Gastroesophageal sphincter (tissue), 4 donors: ENCODE measurements at regions not wholly inside any gene's neighbourhood (a gene's known extent, or its start where the extent isn't known, plus 50 kb on each side); places are given as distances from the start of the nearest gene placed in this dataset.

Experiments used
- ATAC-seq: fragments of 150-250 bp; one replicate; pipeline ENCODE4 v1.9.1; 2016; ENCODE audit warnings: mild to moderate bottlenecking, moderate library complexity
- H3K27ac ChIP-seq, 4 donors: fragments of 200-600 bp; sonication (generic) in 3 of 4; 1 replicate in 3 of 4; 2 replicates in 1 of 4; pipeline ENCODE4 v1.5.1; 2016 to 2019
- H3K27me3 ChIP-seq: fragments of 200-600 bp; sonication (generic); one replicate; pipeline ENCODE4 v1.5.1; 2019
- H3K36me3 ChIP-seq, 2 donors: fragments of 200-600 bp; sonication (generic); one replicate each; pipeline ENCODE4 v1.5.1; 2019; ENCODE audit warnings: control low read depth in 1 of 2
- H3K4me1 ChIP-seq, 3 donors: fragments of 200-600 bp; sonication (generic); 1 replicate in 2 of 3; 2 replicates in 1 of 3; pipeline ENCODE4 v1.5.1; 2016 to 2019; ENCODE audit warnings: control low read depth in 2 of 3
- H3K4me3 ChIP-seq, 2 donors: fragments of 200-600 bp; sonication (generic); one replicate each; pipeline ENCODE4 v1.5.1; 2019; ENCODE audit warnings: mild to moderate bottlenecking in 1 of 2, moderate library complexity in 1 of 2
- H3K9me3 ChIP-seq, 3 donors: fragments of 200-600 bp; sonication (generic); one replicate each; pipeline ENCODE4 v1.5.1; 2017 to 2019; ENCODE audit warnings: control low read depth in 2 of 3
- EP300 ChIP-seq: sonication (generic); formaldehyde crosslinking; IDR thresholded peaks from one replicate; pipeline ENCODE4 v1.6.1; 2017; ENCODE audit warnings: antibody characterized with exemption, mild to moderate bottlenecking
- POLR2A ChIP-seq, 2 donors: fragments of 450-650 bp; IDR thresholded peaks; one replicate each; pipeline ENCODE4 v1.6.1; 2017; ENCODE audit warnings: antibody characterized with exemption in 2 of 2, mild to moderate bottlenecking in 2 of 2, moderate library complexity in 1 of 2
- POLR2AphosphoS5 ChIP-seq: sonication (generic); formaldehyde crosslinking; IDR thresholded peaks from one replicate; pipeline ENCODE4 v1.6.1; 2017; ENCODE audit warnings: antibody characterized with exemption
- WGBS, 2 donors: methylation state at CpG; one replicate each; pipeline ENCODE4 v1.1.5; 2018; ENCODE audit warnings: low coverage in 1 of 2; 5-methylcytosine and 5-hydroxymethylcytosine counted together
- TF ChIP-seq, protein P1 (sequence below), 4 experiments: fragments of 200-600 bp in 2 of 4; fragments of 450-650 bp in 2 of 4; sonication (generic) in 1 of 4; IDR thresholded peaks; one replicate each; pipeline ENCODE4 v1.5.1; 2017 to 2019; ENCODE audit warnings: antibody characterized with exemption in 4 of 4, mild to moderate bottlenecking in 2 of 4, moderate library complexity in 2 of 4

- 36 to 88% methylated on average over 1 of the region's 1 CpG for WGBS, 2 donors
- Histone ChIP-seq H3K27me3 (peaks cover 5% of the 10 kb centered on the region), H3K27ac (no peak overlapping the region), H3K4me3 (no peak overlapping the region), H3K36me3 (no peaks in the 10 kb centered on the region), H3K4me1 (no peaks in the 10 kb centered on the region), H3K9me3 (no peaks in the 10 kb centered on the region)
- TF ChIP-seq POLR2A (IDR thresholded peaks at IDR 0.05) (no peak), POLR2AphosphoS5 (no peak), EP300 (no peak)
- TF ChIP-seq, protein P1, sequence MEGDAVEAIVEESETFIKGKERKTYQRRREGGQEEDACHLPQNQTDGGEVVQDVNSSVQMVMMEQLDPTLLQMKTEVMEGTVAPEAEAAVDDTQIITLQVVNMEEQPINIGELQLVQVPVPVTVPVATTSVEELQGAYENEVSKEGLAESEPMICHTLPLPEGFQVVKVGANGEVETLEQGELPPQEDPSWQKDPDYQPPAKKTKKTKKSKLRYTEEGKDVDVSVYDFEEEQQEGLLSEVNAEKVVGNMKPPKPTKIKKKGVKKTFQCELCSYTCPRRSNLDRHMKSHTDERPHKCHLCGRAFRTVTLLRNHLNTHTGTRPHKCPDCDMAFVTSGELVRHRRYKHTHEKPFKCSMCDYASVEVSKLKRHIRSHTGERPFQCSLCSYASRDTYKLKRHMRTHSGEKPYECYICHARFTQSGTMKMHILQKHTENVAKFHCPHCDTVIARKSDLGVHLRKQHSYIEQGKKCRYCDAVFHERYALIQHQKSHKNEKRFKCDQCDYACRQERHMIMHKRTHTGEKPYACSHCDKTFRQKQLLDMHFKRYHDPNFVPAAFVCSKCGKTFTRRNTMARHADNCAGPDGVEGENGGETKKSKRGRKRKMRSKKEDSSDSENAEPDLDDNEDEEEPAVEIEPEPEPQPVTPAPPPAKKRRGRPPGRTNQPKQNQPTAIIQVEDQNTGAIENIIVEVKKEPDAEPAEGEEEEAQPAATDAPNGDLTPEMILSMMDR (IDR thresholded peaks at IDR 0.05), result no peak
- ATAC-seq, result no peak
These were observed 151.4 kb downstream of the RPIA start for GRCh38 chr2:88842656-88843460.

DNA sequence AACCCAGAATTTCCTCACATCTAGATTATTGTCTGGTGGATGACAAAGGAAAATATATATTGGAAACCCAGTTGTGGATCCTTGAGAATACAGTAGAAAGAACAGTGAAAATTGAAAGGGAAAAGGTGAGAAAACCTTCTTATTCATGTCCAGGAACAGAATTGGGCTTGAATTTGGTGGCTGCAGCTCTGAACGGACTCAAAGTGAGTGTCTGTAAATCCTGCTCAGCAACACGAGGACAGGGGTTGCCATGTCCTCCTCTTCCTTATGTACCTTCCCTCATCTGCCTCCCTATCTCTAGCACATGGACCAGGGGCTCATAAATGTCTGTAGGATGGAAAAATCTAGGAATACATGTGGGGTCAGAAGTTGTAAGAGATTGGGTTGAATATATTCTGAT, 152.2 kb downstream of the RPIA start:
- TF ChIP-seq EP300 (no peak), POLR2A (IDR thresholded peaks at IDR 0.05) (no peak), POLR2AphosphoS5 (no peak)
- TF ChIP-seq, protein P1 (IDR thresholded peaks at IDR 0.05), result no peak
- Histone ChIP-seq H3K4me3 (no peak overlapping the region), H3K4me1 (no peaks in the 10 kb centered on the region), H3K36me3 (no peaks in the 10 kb centered on the region), H3K27ac (no peak overlapping the region), H3K27me3 (peaks cover 5% of the 10 kb centered on the region), H3K9me3 (no peaks in the 10 kb centered on the region)
- 67% methylated on average over 2 of the region's 2 CpGs for WGBS, 2 donors
- ATAC-seq, result no peak

- H3K27me3 ChIP-seq, result peaks cover 15% of the 10 kb centered on the region
- no peaks in the 10 kb centered on the region for H3K9me3 ChIP-seq
- H3K4me1 ChIP-seq, result no peaks in the 10 kb centered on the region
- no peak for ATAC-seq
- no peak overlapping the region for H3K4me3 ChIP-seq
- no peak for TF ChIP-seq EP300
- TF ChIP-seq POLR2A (IDR thresholded peaks at IDR 0.05), result no peak
- TF ChIP-seq POLR2AphosphoS5, result no peak
- TF ChIP-seq, protein P1 (IDR thresholded peaks at IDR 0.05), result no peak
- H3K27ac ChIP-seq, result no peak overlapping the region
- no peaks in the 10 kb centered on the region for H3K36me3 ChIP-seq
- WGBS, 2 donors, result 72 to 78% methylated on average over 3 of the region's 3 CpGs
These were observed 153.5 kb downstream of the RPIA start for GRCh38 chr2:88844960-88845359.

DNA sequence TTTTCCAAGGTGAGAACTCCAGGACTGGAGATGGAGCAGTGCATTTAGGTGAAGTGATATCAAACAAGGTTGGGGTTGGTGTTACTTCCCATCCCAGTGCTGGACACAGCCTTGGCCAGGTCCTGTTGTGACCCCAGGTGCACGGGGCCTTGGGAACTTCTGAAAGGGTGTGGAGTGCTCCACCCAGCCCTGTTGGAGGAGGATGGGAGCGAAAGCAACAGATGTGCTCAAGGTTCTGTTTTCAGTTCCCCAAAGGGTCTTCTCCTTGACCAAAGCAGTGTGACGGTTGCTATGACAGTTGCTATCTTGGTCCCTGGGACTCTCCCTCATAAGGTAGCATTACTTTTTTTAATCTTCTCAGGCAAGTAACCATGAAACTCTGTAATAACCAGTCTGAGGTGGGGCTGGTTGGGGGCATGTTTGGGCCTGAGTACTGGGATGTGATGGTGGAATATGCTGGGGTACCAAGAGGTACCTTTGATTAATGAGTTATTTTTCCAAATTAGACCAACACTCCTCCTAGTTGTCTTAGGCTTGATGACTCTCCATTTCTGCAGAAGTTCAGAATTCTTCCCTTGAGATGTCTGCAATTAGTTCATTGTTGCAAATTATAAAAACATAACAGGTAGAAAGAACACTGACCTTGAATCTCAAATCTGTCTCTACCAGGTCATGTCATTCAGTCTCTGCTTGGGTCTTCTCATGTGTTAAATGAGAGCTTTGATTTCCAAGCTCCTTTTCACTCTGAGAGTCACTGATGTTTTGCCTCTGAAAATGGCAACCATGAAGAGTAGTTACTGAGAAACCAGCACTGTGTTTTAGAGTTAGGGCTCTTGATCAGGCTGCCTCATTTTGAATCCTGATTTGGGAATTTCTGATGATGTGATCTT, 154.5 kb downstream of the RPIA start:
- 80 to 86% methylated on average over 1 to 2 of the region's 3 CpGs for WGBS, 2 donors
- H3K27me3 ChIP-seq, result peaks cover 23% of the 10 kb centered on the region

More for the DNA sequence above, 154.5 kb downstream of the RPIA start:
- no peak for ATAC-seq
- no peaks in the 10 kb centered on the region for H3K9me3 ChIP-seq
- H3K36me3 ChIP-seq, result no peaks in the 10 kb centered on the region
- TF ChIP-seq EP300 (no peak), POLR2AphosphoS5 (no peak), POLR2A (IDR thresholded peaks at IDR 0.05) (no peak)
- TF ChIP-seq, protein P1 (IDR thresholded peaks at IDR 0.05), result no peak
- H3K4me1 ChIP-seq, result no peaks in the 10 kb centered on the region
- H3K4me3 ChIP-seq, result no peak overlapping the region
- no peak overlapping the region for H3K27ac ChIP-seq
